Esophagus muscularis mucosa (tissue), 4 donors: ENCODE measurements at regions not wholly inside any gene's neighbourhood (a gene's known extent, or its start where the extent isn't known, plus 50 kb on each side); places are given as distances from the start of the nearest gene placed in this dataset.

Source experiments
- DNase-seq: peaks from one replicate; pipeline ENCODE4 v3.0.0-alpha.2; 2017; ENCODE audit errors: extremely low spot score
- H3K27ac ChIP-seq, 4 donors: fragments of 200-600 bp; sonication (generic); replicated peaks in 1 of 4; 1 replicate in 3 of 4; 2 replicates in 1 of 4; pipeline ENCODE4 v1.5.1; 2016 to 2019; ENCODE audit warnings: mild to moderate bottlenecking in 1 of 4
- H3K27me3 ChIP-seq, 4 donors: fragments of 200-600 bp; sonication (generic); one replicate each; pipeline versions ENCODE4 v1.5.1 to v1.6.0; 2016 to 2019
- H3K36me3 ChIP-seq, 4 donors: fragments of 200-600 bp; sonication (generic); one replicate each; pipeline ENCODE4 v1.5.1; 2016 to 2019
- H3K4me1 ChIP-seq, 4 donors: fragments of 200-600 bp; sonication (generic); one replicate each; pipeline ENCODE4 v1.5.1; 2016 to 2019
- H3K4me3 ChIP-seq, 4 donors: fragments of 200-600 bp; sonication (generic); 1 replicate in 2 of 4; 2 replicates in 2 of 4; pipeline ENCODE4 v1.5.1; 2016 to 2019; ENCODE audit warnings: mild to moderate bottlenecking in 4 of 4, moderate library complexity in 1 of 4
- H3K9me3 ChIP-seq, 4 donors: fragments of 200-600 bp; sonication (generic); 1 replicate in 3 of 4; 2 replicates in 1 of 4; pipeline ENCODE4 v1.5.1; 2016 to 2019
- CTCF ChIP-seq, 3 experiments: fragments of 200-600 bp in 2 of 3; fragments of 450-650 bp in 1 of 3; sonication (generic) in 2 of 3; IDR thresholded peaks; one replicate each; pipeline ENCODE4 v1.5.1; 2017 to 2019; ENCODE audit warnings: antibody characterized with exemption in 3 of 3, mild to moderate bottlenecking in 2 of 3, moderate library complexity in 1 of 3
- EP300 ChIP-seq: sonication (generic); formaldehyde crosslinking; IDR thresholded peaks from one replicate; pipeline ENCODE4 v1.6.1; 2017; ENCODE audit warnings: antibody characterized with exemption
- POLR2A ChIP-seq: fragments of 450-650 bp; IDR thresholded peaks from one replicate; pipeline ENCODE4 v1.6.1; 2017; ENCODE audit warnings: antibody characterized with exemption, moderate library complexity, mild to moderate bottlenecking, low read depth
- POLR2AphosphoS5 ChIP-seq, 2 donors: sonication (generic); formaldehyde crosslinking; IDR thresholded peaks; one replicate each; pipeline ENCODE4 v1.6.1; 2017; ENCODE audit warnings: antibody characterized with exemption in 2 of 2
- WGBS: methylation state at CpG from one replicate; pipeline ENCODE4 v1.1.5; 2018; 5-methylcytosine and 5-hydroxymethylcytosine counted together
- intact Hi-C: fragments of 100-400 bp; cut with DNase I; formaldehyde crosslinking; loops from one replicate; pipeline ENCODE4 v1.15.1; 2023

- 44% methylated on average over 2 of the region's 2 CpGs for WGBS
- TF ChIP-seq CTCF (IDR thresholded peaks at IDR 0.05) = no peak
- no peak for TF ChIP-seq POLR2A
- TF ChIP-seq EP300 = no peak
- no peak for TF ChIP-seq POLR2AphosphoS5 (IDR thresholded peaks at IDR 0.05)
- intact Hi-C loops = no loop called here
These were observed 260.5 kb upstream of the IGF1R start for GRCh38 chr15:98387866-98388265.

GRCh38 chr15:98390946-98391530 lies 257.3 kb upstream of the IGF1R start:
- 83% methylated on average over 7 of the region's 7 CpGs for WGBS
- Histone ChIP-seq H3K4me1 (peaks cover 0 to 6% (median 3%) of the 10 kb centered on the region in 4 donors), H3K27ac (no peak overlapping the region), H3K27me3 (no peaks in the 10 kb centered on the region), H3K9me3 (no peaks in the 10 kb centered on the region), H3K4me3 (no peak overlapping the region), H3K36me3 (no peaks in the 10 kb centered on the region)
- intact Hi-C loops = no loop called here
- no peak for DNase-seq
- TF ChIP-seq CTCF (IDR thresholded peaks at IDR 0.05) (no peak), POLR2AphosphoS5 (IDR thresholded peaks at IDR 0.05) (no peak), POLR2A (no peak), EP300 (no peak)

More at GRCh38 chr15:98387866-98388265, 260.5 kb upstream of the IGF1R start:
- Histone ChIP-seq H3K27me3 (no peaks in the 10 kb centered on the region), H3K4me1 (peaks cover 0 to 6% (median 3%) of the 10 kb centered on the region in 4 donors), H3K4me3 (no peak overlapping the region), H3K36me3 (no peaks in the 10 kb centered on the region), H3K9me3 (no peaks in the 10 kb centered on the region), H3K27ac (no peak overlapping the region)
- DNase-seq = no peak

- intact Hi-C loops = no loop called here
- peaks cover 0 to 3% (median under 1%) of the 10 kb centered on the region in 4 donors for H3K4me1 ChIP-seq
- no peaks in the 10 kb centered on the region for H3K9me3 ChIP-seq
- H3K36me3 ChIP-seq = no peaks in the 10 kb centered on the region
- H3K27me3 ChIP-seq = no peaks in the 10 kb centered on the region
- no peak overlapping the region for H3K4me3 ChIP-seq
- WGBS = 92% methylated on average over 7 of the region's 7 CpGs
- DNase-seq = no peak
- TF ChIP-seq CTCF (IDR thresholded peaks at IDR 0.05) (no peak), EP300 (no peak), POLR2A (no peak), POLR2AphosphoS5 (IDR thresholded peaks at IDR 0.05) (no peak)
- no peak overlapping the region for H3K27ac ChIP-seq
These were observed 256.8 kb upstream of the IGF1R start for GRCh38 chr15:98391568-98391967.

GRCh38 chr15:98393471-98393870 lies 254.9 kb upstream of the IGF1R start:
- TF ChIP-seq CTCF (IDR thresholded peaks at IDR 0.05) (no peak), EP300 (no peak), POLR2AphosphoS5 (IDR thresholded peaks at IDR 0.05) (no peak), POLR2A (no peak)
- Histone ChIP-seq H3K36me3 (no peaks in the 10 kb centered on the region), H3K27me3 (no peaks in the 10 kb centered on the region), H3K9me3 (no peaks in the 10 kb centered on the region), H3K4me1 (no peaks in the 10 kb centered on the region), H3K4me3 (no peak overlapping the region), H3K27ac (no peak overlapping the region)
- 78% methylated on average over 9 of the region's 9 CpGs for whole genome bisulfite sequencing
- intact Hi-C loops = no loop called here
- no peak for DNase-seq

- Histone ChIP-seq H3K27ac (no peak overlapping the region), H3K4me3 (no peak overlapping the region), H3K9me3 (no peaks in the 10 kb centered on the region), H3K36me3 (no peaks in the 10 kb centered on the region), H3K4me1 (no peaks in the 10 kb centered on the region), H3K27me3 (no peaks in the 10 kb centered on the region)
- no peak for DNase-seq
- intact Hi-C loops = no loop called here
- WGBS = 72% methylated on average over 10 of the region's 10 CpGs
- TF ChIP-seq POLR2AphosphoS5 (IDR thresholded peaks at IDR 0.05) = no peak
- no peak for TF ChIP-seq EP300
- TF ChIP-seq CTCF (IDR thresholded peaks at IDR 0.05) = no peak
These were observed 253.8 kb upstream of the IGF1R start for GRCh38 chr15:98394546-98394945.
